ENCODE measurements at regions not wholly inside any gene's neighbourhood (a gene's known extent, or its start where the extent isn't known, plus 50 kb on each side); places are given as distances from the start of the nearest gene placed in this dataset.
"Not testable (repeated sequence)": the region's sequence is repeated elsewhere in the genome, so short reads cannot be mapped to it uniquely, and the experiment has no call there.

- Histone ChIP-seq H3K4me1 (peaks cover 14 to 19% of the 10 kb centered on the region in 2 donors), H3K36me3 (no peaks in the 10 kb centered on the region), H3K27ac (no peak overlapping the region), H3K27me3 (no peaks in the 10 kb centered on the region), H3K4me3 (replicated peaks in 1 of 3) (no peak overlapping the region), H3K9me3 (no peaks in the 10 kb centered on the region)
- intact Hi-C loops (cut with DNase I) = no loop called here
- TF ChIP-seq, protein P1, sequence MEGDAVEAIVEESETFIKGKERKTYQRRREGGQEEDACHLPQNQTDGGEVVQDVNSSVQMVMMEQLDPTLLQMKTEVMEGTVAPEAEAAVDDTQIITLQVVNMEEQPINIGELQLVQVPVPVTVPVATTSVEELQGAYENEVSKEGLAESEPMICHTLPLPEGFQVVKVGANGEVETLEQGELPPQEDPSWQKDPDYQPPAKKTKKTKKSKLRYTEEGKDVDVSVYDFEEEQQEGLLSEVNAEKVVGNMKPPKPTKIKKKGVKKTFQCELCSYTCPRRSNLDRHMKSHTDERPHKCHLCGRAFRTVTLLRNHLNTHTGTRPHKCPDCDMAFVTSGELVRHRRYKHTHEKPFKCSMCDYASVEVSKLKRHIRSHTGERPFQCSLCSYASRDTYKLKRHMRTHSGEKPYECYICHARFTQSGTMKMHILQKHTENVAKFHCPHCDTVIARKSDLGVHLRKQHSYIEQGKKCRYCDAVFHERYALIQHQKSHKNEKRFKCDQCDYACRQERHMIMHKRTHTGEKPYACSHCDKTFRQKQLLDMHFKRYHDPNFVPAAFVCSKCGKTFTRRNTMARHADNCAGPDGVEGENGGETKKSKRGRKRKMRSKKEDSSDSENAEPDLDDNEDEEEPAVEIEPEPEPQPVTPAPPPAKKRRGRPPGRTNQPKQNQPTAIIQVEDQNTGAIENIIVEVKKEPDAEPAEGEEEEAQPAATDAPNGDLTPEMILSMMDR (IDR thresholded peaks at IDR 0.05) = no peak
- no peak for TF ChIP-seq POLR2A (IDR thresholded peaks at IDR 0.05)
- peak in 1 of 2 donors; percentile 27 for DNase-seq
- WGBS, 2 donors = 79 to 80% methylated on average over 4 of the region's 4 CpGs
Observed at GRCh38 chr3:177465257-177465642, 268.0 kb upstream of the TBL1XR1 start.

DNA sequence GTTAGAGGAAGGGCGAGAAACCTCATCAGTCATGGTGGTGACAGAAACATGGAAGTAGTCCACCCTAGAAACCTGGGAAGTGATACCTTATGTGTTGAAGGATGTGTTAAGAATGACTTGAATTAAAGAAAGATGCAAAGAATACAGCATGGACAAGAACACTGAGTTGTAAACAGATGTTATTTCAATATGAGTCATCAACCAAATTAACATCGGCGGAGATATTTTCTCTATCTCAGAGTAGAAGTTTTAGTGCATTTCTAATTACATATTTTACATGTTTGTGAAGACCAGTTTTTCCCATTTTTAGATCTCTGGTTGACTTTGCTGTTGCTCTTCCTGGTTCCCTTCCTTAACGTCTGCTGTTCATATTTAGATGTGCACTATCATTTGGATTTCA, 268.8 kb upstream of the TBL1XR1 start:
- Histone ChIP-seq H3K27ac (no peak overlapping the region), H3K4me1 (peaks cover 14 to 19% of the 10 kb centered on the region in 2 donors), H3K36me3 (no peaks in the 10 kb centered on the region), H3K4me3 (replicated peaks in 1 of 3) (no peak overlapping the region), H3K9me3 (no peaks in the 10 kb centered on the region), H3K27me3 (no peaks in the 10 kb centered on the region)
- DNase-seq = no peak
- TF ChIP-seq POLR2A (IDR thresholded peaks at IDR 0.05) = no peak
- TF ChIP-seq, protein P1 (IDR thresholded peaks at IDR 0.05) = no peak
- intact Hi-C loops (cut with DNase I) = no loop called here
- WGBS, 2 donors = 82 to 85% methylated on average over 4 of the region's 4 CpGs

DNA sequence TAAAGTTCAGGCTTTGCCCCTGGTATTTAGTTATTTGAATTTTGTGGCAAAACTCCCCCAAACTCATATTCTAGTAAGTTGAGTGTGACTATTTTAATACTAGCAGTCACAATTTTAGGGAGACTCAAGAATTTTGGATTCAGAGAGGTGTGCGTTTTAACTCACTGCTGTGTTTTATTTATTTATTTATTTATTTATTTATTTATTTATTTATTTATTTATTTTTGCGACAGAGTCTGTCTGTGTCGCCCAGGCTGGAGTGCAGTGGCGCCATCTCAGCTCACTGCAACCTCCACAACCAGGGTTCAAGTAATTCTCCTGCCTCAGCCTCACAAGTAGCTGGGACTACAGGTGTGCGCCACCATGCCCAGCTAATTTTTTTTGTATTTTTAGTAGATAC, 269.3 kb upstream of the TBL1XR1 start:
- WGBS, 2 donors = 97 to 98% methylated on average over 5 of the region's 5 CpGs
- intact Hi-C loops (cut with DNase I); H3K27ac ChIP-seq: not testable (repeated sequence)

DNA sequence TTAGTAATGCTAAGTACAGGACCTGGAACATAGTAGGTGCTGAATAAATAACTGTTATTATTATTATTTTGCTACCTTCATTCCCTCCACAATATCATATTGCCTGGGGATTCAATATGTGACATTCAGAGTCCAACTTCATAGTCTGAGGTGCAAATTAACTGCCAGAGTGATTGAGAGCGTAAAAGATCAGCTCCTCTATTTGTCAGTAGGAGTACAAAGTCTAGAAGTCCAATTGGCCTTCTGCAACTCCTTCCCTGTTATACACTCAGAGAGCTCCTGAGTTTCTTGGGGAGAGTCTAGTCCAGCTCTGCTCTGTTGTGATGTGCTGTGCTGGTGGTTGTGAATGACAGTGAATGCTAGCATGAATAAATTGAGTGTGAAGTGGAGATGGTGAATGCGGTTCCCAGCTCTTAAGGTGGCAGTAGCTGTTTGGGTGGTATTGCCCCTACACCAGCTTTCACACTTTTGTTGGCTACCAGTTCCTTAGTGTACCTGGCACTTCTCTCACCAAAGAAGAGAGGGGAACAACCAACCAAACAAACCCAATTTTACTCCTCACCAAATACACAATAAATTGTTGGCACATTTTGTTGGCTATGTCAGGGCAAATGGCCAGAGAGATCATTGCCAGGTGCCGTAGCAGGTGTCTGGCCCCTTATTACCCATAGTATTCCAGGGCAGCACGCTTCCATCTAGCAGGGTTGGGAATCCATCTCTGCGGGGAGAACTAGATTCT, 270.1 kb upstream of the TBL1XR1 start:
- H3K27ac ChIP-seq = no peak overlapping the region

More for the DNA sequence above, 269.3 kb upstream of the TBL1XR1 start:
- H3K27me3 ChIP-seq; H3K4me3 ChIP-seq (replicated peaks in 1 of 3); DNase-seq; H3K9me3 ChIP-seq; H3K36me3 ChIP-seq: not testable (repeated sequence)
- H3K4me1 ChIP-seq = peaks cover 14 to 19% of the 10 kb centered on the region in 2 donors

DNA sequence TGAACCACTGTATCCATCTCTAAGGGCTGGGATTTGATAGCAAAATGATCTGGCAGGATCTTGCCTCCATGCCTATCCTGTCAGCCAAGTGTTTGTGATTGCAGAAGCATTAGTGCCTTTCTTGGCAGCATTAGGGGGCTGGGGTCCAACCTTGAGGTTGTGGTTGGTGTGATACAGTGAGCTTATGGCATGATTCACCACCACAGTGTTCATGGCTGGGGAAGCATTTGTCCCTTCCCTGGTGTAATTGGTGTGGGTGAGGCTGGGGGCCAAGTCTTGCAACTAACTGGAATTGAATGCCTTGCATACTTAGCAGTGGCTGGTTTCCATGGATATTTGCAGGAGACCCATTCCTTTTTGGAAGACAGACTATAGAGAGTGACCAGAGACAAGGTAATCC, 271.0 kb upstream of the TBL1XR1 start:
- H3K27ac ChIP-seq = no peak overlapping the region

More for the DNA sequence above, 270.1 kb upstream of the TBL1XR1 start:
- TF ChIP-seq, protein P1 (IDR thresholded peaks at IDR 0.05) = no peak
- no peak for TF ChIP-seq POLR2A (IDR thresholded peaks at IDR 0.05)
- H3K4me3 ChIP-seq (replicated peaks in 1 of 3) = no peak overlapping the region
- no peak for DNase-seq
- H3K27me3 ChIP-seq = no peaks in the 10 kb centered on the region
- H3K4me1 ChIP-seq = peaks cover 14 to 19% of the 10 kb centered on the region in 2 donors
- intact Hi-C loops (cut with DNase I) = no loop called here
- H3K36me3 ChIP-seq = no peaks in the 10 kb centered on the region
- WGBS, 2 donors = 95 to 98% methylated on average over 5 of the region's 5 CpGs
- H3K9me3 ChIP-seq = no peaks in the 10 kb centered on the region

More for the DNA sequence above, 271.0 kb upstream of the TBL1XR1 start:
- peak in 1 of 2 donors; percentile 16 for DNase-seq
- TF ChIP-seq, protein P1 (IDR thresholded peaks at IDR 0.05) = no peak
- no peak for TF ChIP-seq POLR2A (IDR thresholded peaks at IDR 0.05)
- Histone ChIP-seq H3K27me3 (no peaks in the 10 kb centered on the region), H3K36me3 (no peaks in the 10 kb centered on the region), H3K4me3 (replicated peaks in 1 of 3) (no peak overlapping the region), H3K9me3 (no peaks in the 10 kb centered on the region), H3K4me1 (peaks cover 11 to 19% of the 10 kb centered on the region in 2 donors)
- intact Hi-C loops (cut with DNase I) = no loop called here

Measured in thyroid gland (tissue), 4 donors.